Right lobe of liver (tissue), 4 donors: ENCODE measurements at regions not wholly inside any gene's neighbourhood (a gene's known extent, or its start where the extent isn't known, plus 50 kb on each side); places are given as distances from the start of the nearest gene placed in this dataset.

ENCODE experiments used
- POLR2A ChIP-seq: fragments of 450-650 bp; IDR thresholded peaks from one replicate; pipeline ENCODE4 v1.6.1; 2017; ENCODE audit warnings: antibody characterized with exemption, mild to moderate bottlenecking
- TF ChIP-seq, protein P1 (sequence below), 4 donors: fragments of 200-600 bp in 3 of 4; fragments of 450-650 bp in 1 of 4; IDR thresholded peaks; one replicate each; pipeline versions ENCODE4 v1.5.1 to v1.8.0; 2016 to 2022; ENCODE audit warnings: antibody characterized with exemption in 4 of 4, mild to moderate bottlenecking in 2 of 4
- donor health status: DM: no; HTN: no; CAD: no.
- donor health status: DM: no; HTN: no; CAD: no.
- donor health status: DM: no; HTN: yes; CAD: no.

DNA sequence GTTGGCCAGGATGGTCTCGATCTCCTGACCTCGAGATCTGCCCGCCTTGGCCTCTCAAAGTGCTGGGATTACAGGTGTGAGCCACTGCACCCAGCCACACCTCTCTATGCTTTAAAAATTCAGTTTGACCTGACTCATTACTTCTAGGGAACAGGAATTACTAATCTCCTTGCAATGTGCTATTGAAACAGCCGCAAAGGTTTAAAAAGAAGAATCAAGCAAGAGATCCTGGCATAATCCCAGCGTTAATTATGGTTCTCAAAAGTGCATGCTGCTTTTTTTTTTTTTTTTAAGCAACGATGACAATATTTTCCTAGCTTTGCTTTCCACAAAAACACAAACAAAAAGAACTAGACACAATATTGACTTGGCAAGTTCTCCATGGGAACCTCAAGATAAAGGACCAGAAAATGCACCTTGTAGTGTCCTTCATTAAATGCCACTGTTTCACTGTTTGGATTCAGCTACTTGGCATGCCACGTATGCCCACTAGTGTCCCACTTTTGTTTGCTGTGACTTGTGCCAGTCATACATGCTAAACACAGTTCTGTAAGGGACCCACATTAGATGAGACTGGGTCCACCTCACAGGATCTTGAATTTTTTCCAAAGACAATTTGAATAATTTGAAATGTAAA lies 112.6 kb upstream of the PPARGC1A start:
- TF ChIP-seq POLR2A: no peak
- TF ChIP-seq, protein P1, sequence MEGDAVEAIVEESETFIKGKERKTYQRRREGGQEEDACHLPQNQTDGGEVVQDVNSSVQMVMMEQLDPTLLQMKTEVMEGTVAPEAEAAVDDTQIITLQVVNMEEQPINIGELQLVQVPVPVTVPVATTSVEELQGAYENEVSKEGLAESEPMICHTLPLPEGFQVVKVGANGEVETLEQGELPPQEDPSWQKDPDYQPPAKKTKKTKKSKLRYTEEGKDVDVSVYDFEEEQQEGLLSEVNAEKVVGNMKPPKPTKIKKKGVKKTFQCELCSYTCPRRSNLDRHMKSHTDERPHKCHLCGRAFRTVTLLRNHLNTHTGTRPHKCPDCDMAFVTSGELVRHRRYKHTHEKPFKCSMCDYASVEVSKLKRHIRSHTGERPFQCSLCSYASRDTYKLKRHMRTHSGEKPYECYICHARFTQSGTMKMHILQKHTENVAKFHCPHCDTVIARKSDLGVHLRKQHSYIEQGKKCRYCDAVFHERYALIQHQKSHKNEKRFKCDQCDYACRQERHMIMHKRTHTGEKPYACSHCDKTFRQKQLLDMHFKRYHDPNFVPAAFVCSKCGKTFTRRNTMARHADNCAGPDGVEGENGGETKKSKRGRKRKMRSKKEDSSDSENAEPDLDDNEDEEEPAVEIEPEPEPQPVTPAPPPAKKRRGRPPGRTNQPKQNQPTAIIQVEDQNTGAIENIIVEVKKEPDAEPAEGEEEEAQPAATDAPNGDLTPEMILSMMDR (IDR thresholded peaks at IDR 0.05): no peak
